ENCODE measurements at regions not wholly inside any gene's neighbourhood (a gene's known extent, or its start where the extent isn't known, plus 50 kb on each side); places are given as distances from the start of the nearest gene placed in this dataset.
"Not testable (repeated sequence)": the region's sequence is repeated elsewhere in the genome, so short reads cannot be mapped to it uniquely, and the experiment has no call there.

GRCh38 chr14:106390947-106391346 lies 864.6 kb downstream of the TMEM121 start:
- Histone ChIP-seq H3K27ac (ENCODE audit: low read depth, low read length) (no peak overlapping the region), H3K9me3 (ENCODE audit: control insufficient read depth, insufficient read depth, low read depth, low read length) (peaks cover 60% of the 10 kb centered on the region; the same call in 1 of the 2 replicates), H3K27me3 (ENCODE audit: control insufficient read depth, insufficient read depth, low read length) (no peaks in the 10 kb centered on the region), H3K9ac (ENCODE audit: low read length) (no peak overlapping the region), H3K36me3 (ENCODE audit: control insufficient read depth, insufficient read depth, low read length) (no peaks in the 10 kb centered on the region), H3K4me3 (ENCODE audit: low read depth, low read length) (no peak overlapping the region), H3K4me1 (ENCODE audit: control insufficient read depth, insufficient read depth, low read length) (no peaks in the 10 kb centered on the region)

- Histone ChIP-seq H3K4me1 (ENCODE audit: control insufficient read depth, insufficient read depth, low read length) (no peaks in the 10 kb centered on the region), H3K36me3 (ENCODE audit: control insufficient read depth, insufficient read depth, low read length) (no peaks in the 10 kb centered on the region), H3K9me3 (ENCODE audit: control insufficient read depth, insufficient read depth, low read depth, low read length) (peaks cover 71% of the 10 kb centered on the region; the same call in 1 of the 2 replicates), H3K9ac (ENCODE audit: low read length) (no peak overlapping the region), H3K27me3 (ENCODE audit: control insufficient read depth, insufficient read depth, low read length) (no peaks in the 10 kb centered on the region), H3K4me3 (ENCODE audit: low read depth, low read length) (no peak overlapping the region), H3K27ac (ENCODE audit: low read depth, low read length) (no peak overlapping the region)
These were observed 867.4 kb downstream of the TMEM121 start for GRCh38 chr14:106393742-106394141.

GRCh38 chr14:106395456-106396050 lies 869.2 kb downstream of the TMEM121 start:
- no peaks in the 10 kb centered on the region for H3K27me3 ChIP-seq (ENCODE audit: control insufficient read depth, insufficient read depth, low read length)
- H3K9me3 ChIP-seq (ENCODE audit: control insufficient read depth, insufficient read depth, low read depth, low read length): peaks cover 57% of the 10 kb centered on the region; the same call in 1 of the 2 replicates
- H3K4me3 ChIP-seq (ENCODE audit: low read depth, low read length): no peak overlapping the region
- H3K9ac ChIP-seq (ENCODE audit: low read length): no peak overlapping the region
- no peaks in the 10 kb centered on the region for H3K4me1 ChIP-seq (ENCODE audit: control insufficient read depth, insufficient read depth, low read length)
- no peaks in the 10 kb centered on the region for H3K36me3 ChIP-seq (ENCODE audit: control insufficient read depth, insufficient read depth, low read length)
- H3K27ac ChIP-seq (ENCODE audit: low read depth, low read length): no peak overlapping the region

- Histone ChIP-seq H3K4me3 (ENCODE audit: low read depth, low read length) (no peak overlapping the region), H3K27me3 (ENCODE audit: control insufficient read depth, insufficient read depth, low read length) (no peaks in the 10 kb centered on the region), H3K9me3 (ENCODE audit: control insufficient read depth, insufficient read depth, low read depth, low read length) (peaks cover 44% of the 10 kb centered on the region; the same call in 1 of the 2 replicates), H3K27ac (ENCODE audit: low read depth, low read length) (no peak overlapping the region), H3K9ac (ENCODE audit: low read length) (no peak overlapping the region), H3K4me1 (ENCODE audit: control insufficient read depth, insufficient read depth, low read length) (no peaks in the 10 kb centered on the region), H3K36me3 (ENCODE audit: control insufficient read depth, insufficient read depth, low read length) (no peaks in the 10 kb centered on the region)
These were observed 870.6 kb downstream of the TMEM121 start for GRCh38 chr14:106396999-106397398.

GRCh38 chr14:106398931-106399331 lies 872.5 kb downstream of the TMEM121 start:
- not testable (repeated sequence) for H3K36me3 ChIP-seq (ENCODE audit: control insufficient read depth, insufficient read depth, low read length); H3K9ac ChIP-seq (ENCODE audit: low read length); H3K27ac ChIP-seq (ENCODE audit: low read depth, low read length); H3K27me3 ChIP-seq (ENCODE audit: control insufficient read depth, insufficient read depth, low read length); H3K4me1 ChIP-seq (ENCODE audit: control insufficient read depth, insufficient read depth, low read length); H3K4me3 ChIP-seq (ENCODE audit: low read depth, low read length)
- peaks cover 34% of the 10 kb centered on the region; the same call in 1 of the 2 replicates for H3K9me3 ChIP-seq (ENCODE audit: control insufficient read depth, insufficient read depth, low read depth, low read length)

DNA sequence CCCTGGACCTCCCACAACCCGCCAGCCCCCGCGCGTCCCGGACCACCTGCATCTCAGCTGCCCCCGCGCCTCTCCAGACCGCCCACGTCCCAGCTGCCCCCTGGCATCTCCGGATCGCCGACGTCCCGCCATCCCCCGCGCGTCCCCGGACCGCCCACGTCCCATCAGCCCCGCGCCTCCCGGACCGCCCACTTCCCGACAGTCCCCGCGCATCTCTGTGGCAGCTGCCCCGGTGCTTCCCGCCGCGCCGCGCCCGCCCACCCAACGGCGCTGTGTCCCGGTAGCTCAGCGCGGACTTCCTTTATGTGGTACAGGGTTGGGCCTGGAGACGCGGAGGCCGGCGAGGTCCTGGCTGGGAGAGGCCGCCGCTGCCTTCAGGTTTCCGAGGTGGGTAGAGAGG lies 874.9 kb downstream of the TMEM121 start:
- H3K9ac ChIP-seq (ENCODE audit: low read length); H3K36me3 ChIP-seq (ENCODE audit: control insufficient read depth, insufficient read depth, low read length); H3K27me3 ChIP-seq (ENCODE audit: control insufficient read depth, insufficient read depth, low read length); H3K27ac ChIP-seq (ENCODE audit: low read depth, low read length); H3K4me1 ChIP-seq (ENCODE audit: control insufficient read depth, insufficient read depth, low read length); H3K4me3 ChIP-seq (ENCODE audit: low read depth, low read length): not testable (repeated sequence)
- H3K9me3 ChIP-seq (ENCODE audit: control insufficient read depth, insufficient read depth, low read depth, low read length): peaks cover 21% of the 10 kb centered on the region; the same call in 1 of the 2 replicates

GRCh38 chr14:106410229-106410628 lies 883.8 kb downstream of the TMEM121 start:
- not testable (repeated sequence) for H3K27me3 ChIP-seq (ENCODE audit: control insufficient read depth, insufficient read depth, low read length); H3K36me3 ChIP-seq (ENCODE audit: control insufficient read depth, insufficient read depth, low read length)
- H3K9me3 ChIP-seq (ENCODE audit: control insufficient read depth, insufficient read depth, low read depth, low read length): peaks cover 20% of the 10 kb centered on the region; the same call in 1 of the 2 replicates

GRCh38 chr14:106414464-106414863 lies 888.1 kb downstream of the TMEM121 start:
- H3K4me3 ChIP-seq (ENCODE audit: low read depth, low read length): no peak overlapping the region
- no peaks in the 10 kb centered on the region for H3K27me3 ChIP-seq (ENCODE audit: control insufficient read depth, insufficient read depth, low read length)
- H3K9me3 ChIP-seq (ENCODE audit: control insufficient read depth, insufficient read depth, low read depth, low read length): peaks cover 45% of the 10 kb centered on the region
- H3K4me1 ChIP-seq (ENCODE audit: control insufficient read depth, insufficient read depth, low read length): no peaks in the 10 kb centered on the region
- H3K9ac ChIP-seq (ENCODE audit: low read length): no peak overlapping the region
- H3K36me3 ChIP-seq (ENCODE audit: control insufficient read depth, insufficient read depth, low read length): no peaks in the 10 kb centered on the region
- no peak overlapping the region for H3K27ac ChIP-seq (ENCODE audit: low read depth, low read length)

More at GRCh38 chr14:106410229-106410628, 883.8 kb downstream of the TMEM121 start:
- H3K4me1 ChIP-seq (ENCODE audit: control insufficient read depth, insufficient read depth, low read length); H3K9ac ChIP-seq (ENCODE audit: low read length); H3K27ac ChIP-seq (ENCODE audit: low read depth, low read length); H3K4me3 ChIP-seq (ENCODE audit: low read depth, low read length): not testable (repeated sequence)

DNA sequence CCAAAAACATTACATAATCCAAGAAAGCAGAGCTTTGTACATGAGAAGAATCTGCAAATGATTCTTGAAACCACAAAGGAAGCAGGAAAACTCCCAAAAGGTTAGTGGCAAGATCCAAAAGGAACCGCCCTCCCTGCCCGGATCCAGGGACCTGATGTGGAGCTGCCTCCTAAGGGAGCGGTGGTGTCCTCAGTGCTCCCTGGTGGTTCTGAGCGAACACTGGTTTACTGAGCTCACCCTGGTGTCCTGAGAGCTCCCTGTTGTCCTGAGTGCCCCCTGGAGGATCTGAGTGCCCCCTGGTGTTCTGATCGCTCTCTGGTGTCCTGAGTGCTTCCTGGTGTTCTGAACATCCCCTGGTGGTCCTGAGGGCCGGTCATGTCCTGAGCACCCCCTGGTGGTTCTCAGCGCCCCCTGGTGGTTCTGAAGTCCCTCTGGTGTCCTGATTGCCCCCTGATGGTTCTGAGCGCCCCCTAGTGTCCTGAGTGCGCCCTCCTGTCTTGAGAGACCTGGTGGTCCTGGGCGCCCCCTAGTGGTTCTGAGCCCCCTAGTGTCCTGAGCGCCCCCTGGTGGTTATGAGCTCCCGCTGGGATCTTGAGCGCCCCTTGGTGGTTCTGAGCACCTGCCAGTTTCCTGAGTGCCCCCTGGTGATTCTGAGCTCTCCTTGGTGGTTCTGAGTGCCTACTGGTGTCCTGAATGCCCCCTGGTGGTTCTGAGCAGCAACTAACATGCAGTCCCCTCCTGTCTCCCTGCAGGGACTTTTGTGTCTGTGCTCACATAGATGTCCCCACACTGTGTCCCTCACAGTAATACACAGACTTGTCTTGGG lies 891.1 kb downstream of the TMEM121 start:
- Histone ChIP-seq H3K27me3 (ENCODE audit: control insufficient read depth, insufficient read depth, low read length) (no peaks in the 10 kb centered on the region), H3K4me3 (ENCODE audit: low read depth, low read length) (peak overlapping the region; percentile 5; the same call in 1 of the 2 replicates), H3K36me3 (ENCODE audit: control insufficient read depth, insufficient read depth, low read length) (no peaks in the 10 kb centered on the region), H3K9me3 (ENCODE audit: control insufficient read depth, insufficient read depth, low read depth, low read length) (peaks cover 40% of the 10 kb centered on the region), H3K27ac (ENCODE audit: low read depth, low read length) (no peak overlapping the region), H3K4me1 (ENCODE audit: control insufficient read depth, insufficient read depth, low read length) (no peaks in the 10 kb centered on the region), H3K9ac (ENCODE audit: low read length) (no peak overlapping the region)

GRCh38 chr14:106419376-106419965 lies 893.1 kb downstream of the TMEM121 start:
- Histone ChIP-seq H3K9me3 (ENCODE audit: control insufficient read depth, insufficient read depth, low read depth, low read length) (peaks cover 48% of the 10 kb centered on the region), H3K9ac (ENCODE audit: low read length) (no peak overlapping the region), H3K4me1 (ENCODE audit: control insufficient read depth, insufficient read depth, low read length) (no peaks in the 10 kb centered on the region), H3K27ac (ENCODE audit: low read depth, low read length) (no peak overlapping the region), H3K27me3 (ENCODE audit: control insufficient read depth, insufficient read depth, low read length) (no peaks in the 10 kb centered on the region), H3K4me3 (ENCODE audit: low read depth, low read length) (no peak overlapping the region), H3K36me3 (ENCODE audit: control insufficient read depth, insufficient read depth, low read length) (no peaks in the 10 kb centered on the region)

- H3K36me3 ChIP-seq (ENCODE audit: control insufficient read depth, insufficient read depth, low read length); H3K27me3 ChIP-seq (ENCODE audit: control insufficient read depth, insufficient read depth, low read length); H3K9ac ChIP-seq (ENCODE audit: low read length); H3K4me3 ChIP-seq (ENCODE audit: low read depth, low read length); H3K27ac ChIP-seq (ENCODE audit: low read depth, low read length); H3K4me1 ChIP-seq (ENCODE audit: control insufficient read depth, insufficient read depth, low read length): not testable (repeated sequence)
- peaks cover 50% of the 10 kb centered on the region for H3K9me3 ChIP-seq (ENCODE audit: control insufficient read depth, insufficient read depth, low read depth, low read length)
These were observed 895.1 kb downstream of the TMEM121 start for GRCh38 chr14:106421431-106422033.

All from HUES6 (cell line).